ENCODE measurements at regions not wholly inside any gene's neighbourhood (a gene's known extent, or its start where the extent isn't known, plus 50 kb on each side); places are given as distances from the start of the nearest gene placed in this dataset.

DNA sequence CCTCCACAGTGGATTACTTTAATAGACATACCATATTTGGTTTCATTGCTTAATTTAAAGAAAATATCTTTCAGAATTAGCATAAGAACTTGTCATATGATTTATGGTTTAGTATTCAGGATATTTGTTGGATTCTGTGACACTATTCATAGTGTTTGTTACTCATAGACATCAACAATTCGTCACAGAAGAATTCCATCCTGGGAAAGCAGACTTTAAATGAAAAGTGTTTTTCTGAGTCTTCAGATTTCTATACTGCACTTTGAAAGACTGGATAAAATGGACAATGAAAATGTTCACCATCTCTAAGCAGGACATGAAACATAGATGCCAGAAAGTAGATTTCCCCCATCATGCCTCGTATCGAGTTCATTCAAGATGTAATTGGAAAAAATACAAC is 435.6 kb upstream of the ONECUT1 start:
- TF ChIP-seq, protein P1, sequence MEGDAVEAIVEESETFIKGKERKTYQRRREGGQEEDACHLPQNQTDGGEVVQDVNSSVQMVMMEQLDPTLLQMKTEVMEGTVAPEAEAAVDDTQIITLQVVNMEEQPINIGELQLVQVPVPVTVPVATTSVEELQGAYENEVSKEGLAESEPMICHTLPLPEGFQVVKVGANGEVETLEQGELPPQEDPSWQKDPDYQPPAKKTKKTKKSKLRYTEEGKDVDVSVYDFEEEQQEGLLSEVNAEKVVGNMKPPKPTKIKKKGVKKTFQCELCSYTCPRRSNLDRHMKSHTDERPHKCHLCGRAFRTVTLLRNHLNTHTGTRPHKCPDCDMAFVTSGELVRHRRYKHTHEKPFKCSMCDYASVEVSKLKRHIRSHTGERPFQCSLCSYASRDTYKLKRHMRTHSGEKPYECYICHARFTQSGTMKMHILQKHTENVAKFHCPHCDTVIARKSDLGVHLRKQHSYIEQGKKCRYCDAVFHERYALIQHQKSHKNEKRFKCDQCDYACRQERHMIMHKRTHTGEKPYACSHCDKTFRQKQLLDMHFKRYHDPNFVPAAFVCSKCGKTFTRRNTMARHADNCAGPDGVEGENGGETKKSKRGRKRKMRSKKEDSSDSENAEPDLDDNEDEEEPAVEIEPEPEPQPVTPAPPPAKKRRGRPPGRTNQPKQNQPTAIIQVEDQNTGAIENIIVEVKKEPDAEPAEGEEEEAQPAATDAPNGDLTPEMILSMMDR (IDR thresholded peaks at IDR 0.05; ENCODE audit: insufficient read depth, low read length, poor library complexity, severe bottlenecking): no peak
- TF ChIP-seq EZH2phosphoT487 (conservative IDR thresholded peaks at IDR 0.05; ENCODE audit: low read length): no peak

All from SU-DHL-6 (cell line).